ENCODE measurements at regions not wholly inside any gene's neighbourhood (a gene's known extent, or its start where the extent isn't known, plus 50 kb on each side); places are given as distances from the start of the nearest gene placed in this dataset.

- TF ChIP-seq CTCF (IDR thresholded peaks at IDR 0.05) (no peak), POLR2AphosphoS5 (IDR thresholded peaks at IDR 0.05; ENCODE audit: insufficient read depth in 1 of 2, low read depth in 1 of 2) (no peak)
These were observed 188.5 kb upstream of the TLE3 start for GRCh38 chr15:70286113-70286806.
